COR-L47 (cell line): ENCODE measurements at regions not wholly inside any gene's neighbourhood (a gene's known extent, or its start where the extent isn't known, plus 50 kb on each side); places are given as distances from the start of the nearest gene placed in this dataset.

Experiments used
- DNase-seq: peaks from one replicate; lab custom pipeline; 2025; lab: John Stamatoyannopoulos, UW

DNA sequence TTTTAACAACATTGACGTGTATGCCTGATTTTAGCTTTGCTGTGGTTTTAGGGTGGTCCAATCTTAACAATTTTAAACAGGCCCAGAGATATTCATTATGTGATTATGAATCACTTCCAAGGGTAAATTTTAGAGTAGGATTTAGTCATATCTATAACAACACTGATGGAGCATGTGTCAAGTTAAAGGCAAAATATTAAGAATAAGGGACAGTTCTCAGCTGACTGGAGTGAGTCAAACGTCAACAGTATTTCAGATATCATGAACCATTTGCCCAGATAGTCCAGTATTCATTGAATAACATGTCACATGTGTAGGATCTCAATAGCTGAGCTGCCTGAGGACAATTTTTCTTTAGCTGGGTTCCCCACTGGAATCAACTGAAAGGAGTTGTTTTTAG is 61.3 kb upstream of the VCX2 start:
- no peak for DNase-seq

DNA sequence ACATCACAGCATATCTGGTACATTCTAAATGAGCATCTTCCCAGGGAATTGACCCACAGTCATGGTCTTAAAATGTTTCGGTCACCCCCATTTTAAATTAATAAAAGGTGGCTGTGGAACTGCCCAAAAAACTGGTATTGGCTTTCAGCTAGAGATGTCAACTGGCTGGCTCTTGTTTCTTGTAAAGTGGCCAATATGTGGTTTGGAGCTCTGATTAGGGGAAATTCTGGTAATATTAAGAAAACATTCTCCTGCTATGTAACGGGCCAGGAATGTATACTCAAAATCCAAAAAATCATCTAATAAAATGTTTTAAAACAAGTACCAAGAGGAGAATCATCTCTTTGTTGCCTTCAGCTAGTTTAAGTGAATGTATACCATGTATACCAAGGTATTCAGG is 62.0 kb upstream of the VCX2 start:
- DNase-seq, result no peak

DNA sequence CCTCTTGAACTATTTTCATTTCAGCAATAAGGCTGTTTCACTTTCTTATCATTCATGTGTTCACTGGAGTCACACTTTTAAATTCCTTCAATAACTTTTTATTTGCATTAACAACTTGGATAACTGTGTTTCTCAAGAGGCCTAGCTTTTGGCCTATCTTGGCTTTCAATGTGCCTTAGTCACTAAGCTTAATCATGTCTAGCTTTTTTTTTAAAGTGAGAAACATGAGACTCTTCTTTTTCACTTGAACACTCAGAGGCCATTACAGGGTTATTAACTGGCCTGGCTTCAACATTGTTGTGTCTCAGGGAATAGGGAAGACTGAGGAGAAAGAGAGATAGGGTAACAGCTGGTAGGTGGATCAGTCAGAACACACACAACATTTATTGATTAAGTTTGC is 64.0 kb upstream of the VCX2 start:
- DNase-seq, result no peak

DNA sequence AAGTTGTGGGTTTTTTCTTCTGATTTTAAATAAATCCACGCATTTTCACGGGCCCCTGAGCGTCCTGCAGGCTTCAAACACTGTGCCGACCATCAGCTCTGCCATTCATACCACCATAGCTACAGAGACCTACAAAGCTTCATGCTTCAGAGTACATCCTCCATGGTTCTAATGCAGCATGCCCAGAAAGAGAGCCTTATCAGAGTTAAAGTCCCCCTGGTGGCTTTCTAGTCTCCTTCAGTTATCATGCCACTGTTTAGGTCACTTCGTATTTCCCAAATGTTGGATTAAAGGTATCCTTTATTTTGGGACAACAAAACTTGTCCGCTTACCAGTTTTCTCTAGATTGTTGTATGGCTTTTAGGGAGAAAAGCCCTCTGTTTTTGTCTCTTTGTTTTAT is 66.7 kb upstream of the VCX2 start:
- no peak for DNase-seq

- no peak for DNase-seq
These were observed 71.5 kb upstream of the VCX2 start for GRCh38 chrX:8242431-8243020.

- no peak for DNase-seq
These were observed 73.2 kb upstream of the VCX2 start for GRCh38 chrX:8244301-8244700.

DNA sequence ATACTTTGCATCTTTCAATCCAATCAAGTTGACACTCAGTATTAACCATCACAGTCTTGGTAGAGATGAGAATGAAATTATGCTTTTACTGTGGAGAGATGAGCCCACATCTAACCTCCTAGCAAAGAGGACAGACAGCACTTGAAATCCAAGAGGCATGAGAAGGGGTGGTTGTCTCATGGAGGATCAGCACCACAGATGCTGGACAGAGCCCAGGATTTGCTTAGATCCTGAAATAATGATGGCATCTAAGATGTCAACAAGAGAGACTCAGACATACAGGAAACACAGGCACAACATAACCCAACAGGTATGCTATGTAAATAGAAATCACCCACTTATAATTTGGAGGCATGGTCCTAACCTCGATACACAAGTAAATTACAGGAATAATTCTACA is 74.3 kb upstream of the VCX2 start:
- no peak for DNase-seq

DNA sequence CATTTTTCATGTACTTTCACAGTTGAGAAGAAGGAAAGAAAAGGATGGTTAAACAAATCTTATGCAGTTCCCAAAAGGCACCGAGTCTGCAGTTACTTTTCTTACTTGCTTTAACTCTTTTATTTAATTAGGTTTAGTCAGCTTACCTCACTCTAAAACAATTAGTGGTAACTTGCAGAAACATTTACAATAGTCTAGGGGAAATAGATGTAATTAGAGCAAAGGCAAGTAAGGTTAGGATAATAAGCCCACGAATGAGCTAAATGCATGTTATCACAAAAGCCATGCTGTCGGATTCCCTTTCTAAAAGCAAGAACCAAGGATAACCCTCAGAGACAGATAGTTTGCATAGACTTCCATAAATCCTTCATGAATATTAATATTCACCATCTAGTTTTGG is 82.0 kb upstream of the VCX2 start:
- DNase-seq, result no peak

- DNase-seq, result no peak
These were observed 83.3 kb upstream of the VCX2 start for GRCh38 chrX:8254401-8254800.

- DNase-seq, result no peak
These were observed 101.8 kb upstream of the VCX2 start for GRCh38 chrX:8272821-8273220.

- no peak for DNase-seq
These were observed 102.4 kb upstream of the VCX2 start for GRCh38 chrX:8273451-8273895.

DNA sequence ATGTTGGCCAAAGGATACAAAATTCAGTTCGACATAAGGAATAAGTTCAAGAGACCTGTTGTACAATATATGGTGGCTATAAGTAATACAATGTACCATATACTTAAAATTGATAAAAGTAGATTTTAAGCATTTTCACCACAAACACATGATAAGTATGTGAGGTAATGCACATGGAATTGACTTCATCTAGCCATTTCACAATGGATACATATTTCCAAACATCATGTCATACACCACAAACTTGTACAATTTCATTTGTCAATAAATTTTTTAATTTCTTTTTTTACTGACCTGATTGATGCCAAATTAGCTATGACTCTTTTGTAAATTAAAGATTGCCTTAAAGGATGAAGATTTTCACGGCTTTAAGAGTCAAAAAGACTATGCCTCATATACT is 103.1 kb upstream of the VCX2 start:
- no peak for DNase-seq

DNA sequence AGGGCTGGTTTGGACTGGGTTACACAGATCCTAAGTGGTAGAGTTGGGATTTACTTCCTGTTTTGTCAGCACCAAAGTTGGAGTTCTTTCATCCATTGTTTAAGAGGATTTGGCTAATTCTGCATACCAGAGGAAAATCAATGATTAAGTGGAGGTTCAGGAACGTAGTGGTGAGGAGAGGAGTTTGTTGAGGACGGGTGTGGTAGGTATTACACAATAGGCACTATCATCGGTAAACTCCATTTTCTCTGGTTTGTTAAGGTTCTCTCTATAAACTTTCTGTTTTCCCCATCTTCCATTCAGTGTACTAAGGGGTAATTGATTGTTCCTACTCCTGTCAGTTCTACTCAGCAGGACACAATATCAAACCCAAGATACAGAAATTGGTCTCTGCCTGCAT is 107.5 kb upstream of the VCX2 start:
- DNase-seq, result no peak

GRCh38 chrX:8279323-8279722 is 108.3 kb upstream of the VCX2 start:
- no peak for DNase-seq

GRCh38 chrX:8284131-8284530 is 113.1 kb upstream of the VCX2 start:
- no peak for DNase-seq

GRCh38 chrX:8288590-8288989 is 117.5 kb upstream of the VCX2 start:
- DNase-seq, result no peak

- no peak for DNase-seq
These were observed 118.5 kb upstream of the VCX2 start for GRCh38 chrX:8289523-8289922.

DNA sequence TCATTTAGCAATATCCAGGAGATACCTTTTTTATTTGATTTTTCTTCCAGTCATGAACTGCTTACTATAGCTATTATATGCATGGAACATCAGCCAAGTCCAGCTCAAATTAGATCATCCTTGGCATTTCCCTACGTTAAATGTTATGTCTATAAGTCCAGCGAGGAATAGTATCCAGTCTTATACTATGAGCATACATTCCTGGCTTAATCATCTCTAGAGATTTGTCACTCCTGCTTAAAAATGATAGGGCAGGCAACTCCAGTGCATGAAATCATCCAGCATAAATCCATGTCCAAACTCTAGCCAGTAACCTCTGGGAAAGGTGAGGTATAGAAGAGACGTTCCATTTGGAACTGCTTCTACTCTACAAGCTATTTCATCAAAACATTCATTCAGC is 126.7 kb upstream of the VCX2 start:
- DNase-seq, result no peak

DNA sequence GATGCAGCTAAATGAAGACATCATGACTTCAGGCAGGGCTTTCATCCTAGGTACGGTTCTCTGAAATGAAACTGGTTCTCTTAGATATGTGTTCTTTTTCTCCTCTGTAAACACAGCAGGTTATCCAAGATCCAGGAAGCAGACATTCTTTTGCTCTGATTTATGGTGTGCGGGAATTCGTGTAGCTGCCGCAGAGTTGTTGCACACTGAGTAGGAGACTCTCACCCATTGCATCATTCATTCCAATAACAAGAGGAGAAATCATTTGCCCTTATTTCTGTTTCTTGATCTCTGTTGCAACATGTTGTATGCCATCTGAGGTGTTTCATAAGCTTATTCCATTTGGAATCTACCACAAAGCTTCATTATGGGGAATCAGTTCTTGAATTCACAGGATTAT is 133.6 kb upstream of the VCX2 start:
- DNase-seq, result no peak

GRCh38 chrX:8305350-8305749 is 134.3 kb upstream of the VCX2 start:
- no peak for DNase-seq

- DNase-seq, result no peak
These were observed 135.3 kb upstream of the VCX2 start for GRCh38 chrX:8306291-8306925.

- DNase-seq, result no peak
These were observed 139.3 kb upstream of the VCX2 start for GRCh38 chrX:8310409-8310808.

DNA sequence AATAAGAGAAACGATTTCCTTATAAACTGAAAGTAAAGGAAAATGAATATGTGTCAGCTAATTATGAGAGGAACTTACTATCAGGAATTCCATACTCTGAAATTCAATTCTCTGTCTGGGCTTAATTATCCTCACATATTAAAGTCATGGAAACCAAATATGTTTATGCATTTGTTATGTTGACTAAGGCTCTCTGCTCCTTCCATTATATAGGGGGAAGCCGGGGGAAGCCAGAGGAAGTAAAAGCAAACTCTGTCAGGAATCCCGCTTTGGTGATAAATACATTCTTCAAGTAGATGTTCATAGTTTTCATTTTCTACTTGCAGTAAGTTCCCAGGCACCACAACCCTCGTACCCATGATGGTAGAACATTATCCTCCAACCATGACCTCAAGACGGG is 142.8 kb upstream of the VCX2 start:
- no peak for DNase-seq

DNA sequence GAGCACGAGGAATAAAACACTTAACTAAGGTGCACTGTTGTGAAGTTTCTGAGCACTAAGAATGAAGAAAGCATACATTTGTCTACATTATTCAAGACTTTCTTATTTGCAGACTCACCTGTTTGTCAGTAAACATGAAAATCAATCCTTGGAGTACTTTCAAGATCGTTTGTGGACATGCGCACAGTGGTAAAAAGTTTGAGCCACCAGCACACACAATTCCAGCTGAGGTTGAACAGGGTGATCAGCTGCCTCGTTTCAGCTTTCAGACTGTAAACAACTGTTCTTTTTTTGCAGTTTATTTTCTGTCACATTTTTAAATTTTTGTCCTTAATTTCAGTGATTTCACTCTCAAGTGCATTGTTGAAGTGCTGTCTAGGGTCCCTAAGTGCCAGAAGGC is 143.8 kb upstream of the VCX2 start:
- no peak for DNase-seq
